SIG-M5 treated with dmso at 0.1 percent for 504 hours (cell line): ENCODE measurements at regions not wholly inside any gene's neighbourhood (a gene's known extent, or its start where the extent isn't known, plus 50 kb on each side); places are given as distances from the start of the nearest gene placed in this dataset.
"Not testable (repeated sequence)": the region's sequence is repeated elsewhere in the genome, so short reads cannot be mapped to it uniquely, and the experiment has no call there.

ENCODE experiments used
- DNase-seq: peaks from one replicate; lab custom pipeline; 2025; ENCODE audit not compliant: unreplicated experiment; lab: John Stamatoyannopoulos, UW

DNA sequence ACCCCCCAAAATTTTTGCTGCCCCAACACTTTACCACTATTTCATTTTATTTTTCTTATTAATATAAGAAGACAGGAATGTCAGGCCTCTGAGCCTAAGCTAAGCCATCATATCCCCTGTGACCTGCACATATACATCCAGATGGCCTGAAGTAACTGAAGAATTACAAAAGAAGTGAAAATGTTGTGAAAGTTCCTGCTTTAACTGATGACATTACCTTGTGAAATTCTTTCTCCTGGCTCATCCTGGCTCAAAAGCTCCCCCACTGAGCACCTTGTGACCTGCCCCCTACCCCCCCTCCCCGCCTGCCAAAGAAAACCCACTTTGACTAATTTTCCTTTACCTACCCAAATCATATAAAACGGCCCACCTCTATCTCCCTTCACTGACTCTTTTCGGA, 200.3 kb upstream of the FKBP1C start:
- DNase-seq: peak; percentile 64

DNA sequence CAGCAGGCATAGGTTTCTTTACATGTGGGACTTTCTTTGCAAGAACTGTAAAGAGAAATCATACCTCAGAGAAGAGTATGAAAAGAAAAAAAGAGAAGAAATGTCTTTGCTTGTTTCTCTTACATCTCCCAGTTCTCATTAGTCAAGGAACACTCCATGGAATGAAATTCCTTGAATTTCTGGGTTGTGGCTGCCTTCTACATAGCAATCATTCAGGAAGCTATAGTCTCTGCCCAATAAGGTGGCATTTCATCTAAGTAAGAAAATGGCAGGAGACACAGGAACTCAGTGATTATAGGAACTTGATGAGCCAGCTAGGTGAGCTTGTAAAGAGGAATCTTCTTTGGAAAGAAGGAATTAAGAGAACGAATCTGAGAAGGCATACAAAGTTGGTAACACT, 197.0 kb upstream of the FKBP1C start:
- DNase-seq: no peak

DNA sequence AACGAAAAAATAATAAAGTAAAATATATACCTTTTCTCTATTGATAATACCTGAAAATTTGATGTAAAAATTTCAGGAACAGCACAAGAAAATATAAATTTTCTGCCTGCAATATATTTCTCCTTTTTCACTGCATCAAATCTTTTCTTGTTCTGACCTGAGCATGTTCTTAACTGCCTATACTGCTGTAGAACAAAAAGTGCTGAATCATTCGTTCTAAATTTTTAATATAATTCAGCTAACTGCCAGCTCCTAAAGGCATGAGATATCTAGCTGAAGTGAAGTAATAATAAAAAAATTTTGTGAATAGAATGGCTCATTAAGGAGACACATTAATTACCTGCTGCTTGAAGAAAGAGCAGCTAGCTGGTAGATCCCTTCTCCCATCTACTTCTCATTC, 188.6 kb upstream of the FKBP1C start:
- DNase-seq: no peak

DNA sequence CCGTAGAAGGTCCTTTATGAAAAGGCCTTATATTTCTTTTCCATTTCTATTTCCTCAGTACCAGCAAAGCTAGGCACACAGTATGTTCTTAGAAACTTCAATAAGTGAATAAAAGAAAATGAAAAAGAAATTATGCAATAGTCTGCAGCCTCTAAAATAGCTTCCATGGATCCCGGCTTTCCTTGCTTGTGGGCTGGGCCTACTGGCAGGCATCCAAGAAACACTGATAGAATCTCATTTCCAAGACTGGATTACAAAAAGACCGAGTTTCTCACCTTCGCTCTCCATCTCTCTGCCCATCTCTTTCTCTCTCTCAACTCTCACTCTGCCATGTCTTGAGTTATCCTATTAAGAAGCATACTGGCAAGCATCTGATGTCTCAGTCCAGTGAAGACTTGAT, 187.5 kb upstream of the FKBP1C start:
- DNase-seq: no peak

DNA sequence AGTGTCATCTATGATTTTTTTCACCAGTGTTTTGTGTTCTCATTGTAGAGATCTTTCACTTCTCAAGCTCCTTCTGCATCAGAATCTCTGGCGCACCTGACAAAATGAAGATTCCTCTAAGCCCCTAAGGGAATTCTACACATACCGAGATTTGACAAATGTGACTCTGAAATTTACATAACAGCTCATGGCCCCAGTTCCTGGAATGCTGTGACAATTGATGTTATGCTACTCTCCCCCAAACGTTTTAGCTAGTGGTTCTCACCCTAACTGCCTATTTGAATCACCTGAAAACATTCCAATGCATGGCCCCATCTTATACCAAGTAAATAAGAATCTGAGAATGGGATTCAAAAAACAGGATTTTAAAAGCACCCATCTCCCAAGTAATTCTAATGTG, 162.1 kb upstream of the FKBP1C start:
- DNase-seq: no peak

DNA sequence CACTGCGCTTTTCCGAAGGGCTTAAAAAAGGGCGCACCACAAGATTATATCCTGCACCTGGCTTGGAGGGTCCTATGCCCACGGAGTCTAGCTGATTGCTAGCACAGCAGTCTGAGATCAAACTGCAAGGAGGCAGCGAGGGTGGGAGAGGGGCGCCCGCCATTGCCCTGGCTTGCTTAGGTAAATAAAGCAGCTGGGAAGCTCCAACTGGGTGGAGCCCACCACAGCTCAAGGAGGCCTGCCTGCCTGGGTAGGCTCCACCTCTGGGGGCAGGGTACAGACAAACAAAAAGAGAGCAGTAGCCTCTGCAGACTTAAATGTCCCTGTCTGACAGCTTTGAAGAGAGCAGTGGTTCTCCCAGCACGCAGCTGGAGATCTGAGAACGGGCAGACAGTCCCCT, 158.1 kb upstream of the FKBP1C start:
- not testable (repeated sequence) for DNase-seq

DNA sequence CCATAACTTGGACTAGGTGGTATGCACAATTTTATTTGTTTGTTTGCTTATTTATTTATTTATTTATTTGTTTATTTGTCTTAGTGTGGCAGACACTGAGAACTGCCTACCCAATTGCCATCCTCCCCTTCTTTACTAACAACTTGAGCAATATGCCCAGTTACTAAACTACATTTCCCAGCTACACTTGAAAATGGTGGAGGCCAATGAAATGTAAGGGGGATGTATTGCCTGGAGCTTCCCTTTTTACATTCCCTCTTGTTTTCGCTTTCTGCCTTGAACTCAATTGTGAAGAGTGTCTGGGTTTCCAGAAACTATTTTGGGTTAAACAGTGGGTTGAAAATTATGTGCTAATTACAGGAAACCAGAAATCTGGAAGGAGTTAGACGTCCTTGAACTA, 152.7 kb upstream of the FKBP1C start:
- DNase-seq: peak; percentile 93

DNA sequence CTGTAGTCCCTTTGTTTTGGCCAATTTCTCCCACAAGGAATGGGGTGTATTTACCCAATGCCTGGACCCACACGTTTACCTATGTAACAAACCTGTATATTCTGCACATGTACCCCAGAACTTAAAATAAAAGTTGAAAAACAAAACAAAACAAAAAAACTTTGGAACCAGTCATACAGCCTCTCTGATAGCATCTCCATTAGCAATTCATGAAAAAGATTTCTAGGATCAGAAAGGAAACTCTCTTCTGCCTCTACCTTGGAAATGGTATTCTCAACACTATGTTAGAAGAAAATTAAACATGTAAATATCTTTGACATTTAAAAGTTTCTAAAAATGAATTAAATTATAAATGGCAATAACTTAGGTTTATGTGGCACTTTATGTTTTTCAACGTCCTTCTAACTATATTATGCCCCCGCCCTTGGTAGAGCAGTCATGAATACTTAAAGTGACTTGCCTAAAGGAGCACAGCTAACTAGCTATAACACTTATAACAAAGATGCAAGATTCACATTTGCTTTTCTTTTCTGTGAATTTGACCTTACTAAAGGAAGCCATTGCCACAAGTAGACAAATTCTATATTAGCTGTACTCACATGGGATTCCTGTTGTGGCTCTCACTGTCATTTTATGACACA, 147.5 kb upstream of the FKBP1C start:
- DNase-seq: no peak

DNA sequence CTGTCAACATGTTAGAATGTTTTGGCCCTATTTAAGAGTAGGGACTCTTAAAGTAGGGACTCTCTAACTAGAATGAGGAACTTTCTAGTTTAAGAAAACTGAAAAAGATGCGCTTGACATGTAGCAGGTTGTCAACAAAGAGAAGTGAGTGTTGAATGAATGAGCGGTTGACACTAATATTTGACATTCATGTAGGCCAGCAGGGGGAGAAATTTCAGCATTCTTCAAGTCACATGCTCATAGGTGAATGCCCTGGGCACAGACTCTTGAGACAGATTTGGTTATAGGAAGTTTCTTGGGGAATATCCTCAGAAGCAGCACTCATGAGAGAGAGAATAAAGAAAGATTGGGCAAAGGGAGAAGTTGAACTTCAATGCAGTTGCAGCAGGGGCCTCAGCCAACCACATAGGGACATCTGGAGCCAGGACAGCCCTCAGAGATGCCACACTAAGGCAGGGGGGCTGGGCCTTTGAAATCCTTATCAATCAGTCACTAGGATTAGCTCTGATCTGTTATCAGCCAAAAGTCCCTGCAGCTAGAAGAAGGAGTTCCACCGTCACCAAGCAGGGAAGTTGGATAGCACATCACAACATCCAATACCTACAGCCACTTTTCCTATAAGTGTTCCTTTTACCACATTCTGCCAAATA, 145.1 kb upstream of the FKBP1C start:
- peak; percentile 16 for DNase-seq

DNA sequence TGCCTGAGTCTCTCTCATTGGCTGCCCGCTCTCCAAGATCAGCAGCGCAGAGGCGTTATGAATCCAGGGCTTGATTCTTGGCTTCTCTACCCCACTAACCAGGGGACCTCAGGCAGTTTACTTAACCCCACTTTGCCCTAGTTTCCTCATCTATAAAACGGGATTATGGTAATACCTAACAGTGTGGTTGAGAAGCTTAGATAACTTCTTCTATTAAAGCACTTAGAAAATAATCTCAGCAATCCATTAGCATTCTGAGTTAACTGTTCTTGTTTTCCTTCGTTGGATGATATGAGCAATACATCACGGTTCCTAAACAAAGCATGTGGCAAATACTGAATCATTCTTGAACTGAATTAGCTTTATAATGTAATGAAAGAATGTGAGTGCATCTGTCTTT, 116.3 kb upstream of the FKBP1C start:
- DNase-seq: no peak

DNA sequence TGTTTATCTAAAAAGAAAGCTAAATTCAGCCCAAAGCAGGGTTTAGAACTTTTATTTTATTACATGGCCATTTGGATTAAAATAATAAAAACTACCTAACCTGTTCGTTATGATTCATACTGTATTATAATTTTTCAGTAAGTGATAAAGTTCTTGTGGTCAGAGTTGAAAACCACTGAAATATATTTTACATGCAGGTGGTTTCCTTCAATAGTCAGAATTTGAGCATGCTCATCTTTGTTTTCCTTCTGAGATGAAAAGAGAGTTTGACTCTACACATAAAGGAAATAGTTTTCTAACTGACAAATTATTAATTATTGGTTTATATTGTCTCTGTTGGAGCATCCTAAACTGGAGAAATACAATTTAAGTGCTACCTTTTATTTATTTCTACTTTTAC, 114.0 kb upstream of the FKBP1C start:
- no peak for DNase-seq

DNA sequence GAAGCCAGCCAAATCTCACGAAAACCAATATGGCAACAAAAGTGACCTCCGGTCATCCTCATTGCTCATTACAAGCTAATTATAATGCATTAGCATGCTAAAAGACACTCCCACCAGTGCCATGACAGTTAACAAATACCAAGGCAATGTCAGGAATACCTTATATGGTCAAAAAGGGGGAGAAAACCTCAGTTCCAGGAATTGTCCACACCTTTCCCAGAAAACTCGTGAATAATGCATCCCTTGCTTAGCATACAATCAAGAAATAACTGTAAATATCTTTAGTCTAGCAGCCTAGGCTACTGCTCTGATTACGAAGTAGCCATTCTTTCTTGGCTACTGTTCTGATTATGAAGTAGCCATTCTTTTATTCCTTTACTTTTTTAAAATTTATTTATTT, 112.5 kb upstream of the FKBP1C start:
- no peak for DNase-seq

DNA sequence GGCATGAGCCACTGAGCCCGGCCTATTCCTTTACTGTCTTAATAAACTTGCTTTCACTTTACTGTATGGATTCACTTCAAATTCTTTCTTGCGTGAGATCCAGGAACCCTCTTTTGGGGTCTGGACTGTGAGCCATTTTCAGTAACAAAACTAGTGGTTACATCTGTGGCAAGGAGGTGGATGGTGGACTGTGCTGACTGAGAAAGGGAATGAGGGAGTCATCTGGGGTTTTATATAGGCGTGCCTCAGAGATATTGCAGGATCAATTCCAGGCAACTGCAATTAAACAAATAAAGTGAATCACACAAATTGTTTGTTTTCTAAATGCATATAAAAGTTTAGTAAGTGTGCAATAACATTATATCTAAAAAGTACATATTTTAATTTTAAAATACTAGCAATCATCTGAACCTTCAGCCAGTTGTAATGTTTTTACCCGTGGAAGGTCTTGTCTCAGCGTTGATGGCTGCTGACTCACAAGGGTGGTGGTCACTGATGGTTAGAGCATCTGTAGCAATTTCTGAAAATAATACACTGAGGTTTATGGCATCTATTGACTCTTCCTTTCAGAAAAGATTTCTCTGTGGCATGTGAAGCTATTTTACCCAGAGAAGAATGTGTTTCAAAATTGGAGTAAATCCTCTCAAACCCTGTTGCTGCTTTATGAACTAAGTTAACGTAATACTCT, 111.4 kb upstream of the FKBP1C start:
- no peak for DNase-seq

DNA sequence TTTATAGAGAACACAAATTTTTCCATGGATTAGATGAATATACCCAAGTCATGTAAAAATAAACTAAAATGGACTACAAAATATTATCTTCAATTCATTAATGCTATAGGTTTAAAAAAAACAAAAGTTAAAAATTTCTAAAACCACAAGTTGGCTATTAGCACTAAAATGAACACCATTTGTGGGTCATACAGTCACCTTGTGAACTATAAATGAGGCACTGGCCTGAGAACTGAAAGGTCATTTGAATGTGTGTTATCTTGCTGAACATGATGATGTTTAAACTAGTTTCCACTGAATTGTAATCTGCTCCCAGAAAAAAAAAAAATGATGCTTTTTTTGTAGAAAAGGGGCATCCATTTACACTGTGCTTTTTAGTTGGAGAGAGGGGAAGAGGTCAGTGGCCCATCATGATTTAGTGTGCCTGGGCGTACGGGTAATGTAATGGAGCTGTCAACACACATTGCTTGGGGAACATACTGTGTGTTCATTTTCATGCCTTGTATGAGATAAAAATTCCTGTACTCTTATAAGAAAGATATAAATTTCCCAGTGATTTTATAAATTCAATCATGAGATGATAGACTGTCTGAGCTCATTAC, 96.6 kb upstream of the FKBP1C start:
- no peak for DNase-seq

DNA sequence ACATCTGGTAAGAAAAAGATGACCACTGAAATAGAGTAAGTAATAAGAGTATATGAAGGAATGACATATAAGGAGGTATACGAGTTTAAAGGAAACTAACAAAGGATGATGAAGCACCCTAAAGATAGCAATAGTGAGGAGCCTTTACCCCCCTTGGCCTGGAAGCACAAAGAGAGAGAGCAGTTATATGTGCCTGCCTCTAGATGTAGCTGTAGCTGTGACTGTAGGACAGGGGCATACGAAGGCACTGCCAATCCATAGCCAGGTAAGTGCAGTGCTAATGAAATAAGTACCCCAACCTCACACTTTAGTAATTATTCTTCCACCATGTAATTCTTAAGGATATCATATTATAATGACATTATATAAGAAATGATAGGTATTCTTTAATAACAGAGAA, 90.1 kb upstream of the FKBP1C start:
- peak; percentile 20 for DNase-seq

DNA sequence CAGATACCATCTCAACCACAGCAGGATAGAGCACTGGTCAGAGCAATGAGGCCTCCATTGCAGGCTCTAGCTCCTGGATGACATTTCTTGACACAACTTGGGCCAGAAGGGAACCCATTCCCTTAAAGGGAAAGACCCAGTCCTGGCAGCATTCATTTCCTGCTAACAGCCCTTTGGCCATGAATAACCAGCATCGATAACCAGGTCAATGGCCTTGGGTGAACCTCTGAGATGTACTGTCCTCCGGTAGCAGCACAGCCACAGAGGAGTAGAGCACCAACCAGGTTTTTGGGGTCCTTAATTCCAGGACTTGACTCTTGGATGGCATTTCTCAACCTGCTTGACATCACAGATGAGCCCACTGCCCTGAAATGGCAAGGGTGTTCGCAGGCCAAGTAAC, 71.2 kb upstream of the FKBP1C start:
- DNase-seq: no peak

DNA sequence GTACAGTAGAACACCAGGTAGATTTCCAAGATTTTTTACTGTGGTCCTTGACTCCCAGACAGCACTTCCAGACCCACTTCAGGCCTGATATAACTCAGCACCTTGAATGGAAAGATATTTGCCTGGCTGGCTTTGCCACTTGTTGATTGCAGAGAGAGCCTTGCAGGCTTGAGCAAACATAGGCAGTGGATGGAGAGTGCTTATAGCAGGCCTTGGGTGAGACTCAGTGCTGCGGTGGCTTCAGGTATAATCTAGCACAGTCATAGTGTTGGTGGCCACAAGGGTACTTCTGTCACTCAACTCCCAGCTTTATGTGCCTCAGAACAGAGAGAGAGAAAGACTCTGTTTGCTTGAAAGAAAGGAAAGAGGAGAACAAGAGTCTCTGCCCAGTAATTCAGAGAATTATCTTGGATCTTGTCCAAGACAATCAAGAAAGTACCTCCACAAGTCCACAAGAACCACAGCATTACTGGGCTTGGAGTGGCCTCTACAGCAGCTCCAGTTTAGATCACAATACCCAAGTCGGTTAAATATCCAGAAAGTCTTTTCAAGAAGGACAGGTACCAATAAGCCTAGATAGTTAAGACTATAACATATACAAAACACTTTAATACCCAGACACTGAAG, 70.5 kb upstream of the FKBP1C start:
- no peak for DNase-seq

DNA sequence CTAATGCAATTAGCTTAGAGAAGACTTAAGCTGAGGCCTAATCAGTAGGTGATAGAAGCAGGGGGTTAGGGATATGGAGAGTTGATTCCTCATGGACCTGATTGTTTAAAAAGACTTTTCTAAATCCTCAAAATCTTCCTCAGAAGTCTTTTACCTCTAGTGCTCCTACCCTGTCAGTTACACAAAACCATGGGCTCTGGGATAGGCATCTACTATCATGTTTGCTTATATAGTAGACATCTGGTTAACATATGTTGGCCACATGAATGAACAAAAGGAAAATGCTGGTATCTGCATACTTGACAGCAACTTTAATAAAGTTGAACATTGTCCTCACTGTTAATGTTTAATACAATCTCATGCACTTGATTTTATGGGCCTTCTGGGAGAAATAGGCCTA, 61.5 kb upstream of the FKBP1C start:
- DNase-seq: no peak

DNA sequence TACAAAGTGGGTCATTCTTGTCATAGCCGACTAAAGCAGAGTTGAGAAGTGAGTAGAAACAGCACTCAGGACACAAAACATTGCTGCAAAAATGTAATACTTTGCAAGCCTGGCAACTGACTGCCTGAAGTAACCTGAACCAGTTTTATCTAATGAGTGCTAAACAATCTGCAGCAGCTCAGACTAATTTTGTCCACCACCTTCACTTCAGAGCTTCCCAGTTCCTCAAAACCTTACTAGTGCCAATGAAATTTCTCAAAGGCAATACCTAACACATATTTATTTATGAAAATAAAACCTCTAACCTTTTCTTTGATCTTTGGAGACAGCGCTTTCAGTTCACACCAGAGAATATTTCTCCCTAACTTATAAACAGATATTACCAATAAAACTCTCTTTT, 56.7 kb upstream of the FKBP1C start:
- no peak for DNase-seq
